ENCODE measurements at regions not wholly inside any gene's neighbourhood (a gene's known extent, or its start where the extent isn't known, plus 50 kb on each side); places are given as distances from the start of the nearest gene placed in this dataset.

DNA sequence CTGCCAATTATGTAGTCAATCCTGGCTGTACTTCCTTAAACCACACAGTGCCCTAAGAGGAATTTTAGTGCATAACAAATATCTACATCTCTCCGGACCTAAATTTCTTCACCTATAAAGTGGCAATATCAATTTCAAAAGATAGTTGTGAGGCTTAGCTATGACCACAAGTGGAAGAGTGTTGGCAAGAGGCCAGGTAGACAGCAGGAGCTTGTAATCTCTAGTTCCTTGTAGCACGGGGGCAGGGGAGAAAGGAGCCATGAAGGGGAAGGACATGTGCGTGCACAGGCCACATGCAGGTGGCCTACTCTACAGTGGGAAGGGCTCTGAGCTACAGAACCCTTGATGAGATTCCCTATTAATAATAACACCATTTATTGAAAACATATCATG, 269.7 kb downstream of the ABHD5 start:
- H3K4me3 ChIP-seq (ENCODE audit: low read length) = no peak overlapping the region
- no peak for TF ChIP-seq TAF1 (IDR thresholded peaks at IDR 0.05; ENCODE audit: low read depth)
- H3K36me3 ChIP-seq (ENCODE audit: insufficient read depth, low read length) = no peaks in the 10 kb centered on the region
- H3K9ac ChIP-seq (ENCODE audit: low read length) = no peak overlapping the region
- H3K9me2 ChIP-seq (ENCODE audit: insufficient read depth, low read length) = no peaks in the 10 kb centered on the region
- no peaks in the 10 kb centered on the region for H4K20me1 ChIP-seq (ENCODE audit: insufficient read depth)
- H3K27ac ChIP-seq (ENCODE audit: low read length) = no peak overlapping the region
- H2AFZ ChIP-seq (ENCODE audit: low read depth, low read length) = no peak overlapping the region
- no peaks in the 10 kb centered on the region for H3F3A ChIP-seq (ENCODE audit: insufficient read depth, low read length, poor library complexity, severe bottlenecking)
- no peaks in the 10 kb centered on the region for H3K9me3 ChIP-seq (ENCODE audit: low read length)
- H3K27me3 ChIP-seq (ENCODE audit: insufficient read depth, low read depth, low read length) = no peaks in the 10 kb centered on the region
- no peak overlapping the region for H3K4me2 ChIP-seq (ENCODE audit: low read length)
- H3K79me2 ChIP-seq (replicated peaks; ENCODE audit: insufficient read depth, low read length) = no peaks in the 10 kb centered on the region

GRCh38 chr3:43962043-43962442, 271.3 kb downstream of the ABHD5 start:
- no peak for TF ChIP-seq POLR2AphosphoS5 (IDR thresholded peaks at IDR 0.05)
- no peak for TF ChIP-seq EP300 (conservative IDR thresholded peaks at IDR 0.05; ENCODE audit: poor library complexity, severe bottlenecking)
- TF ChIP-seq EZH2 (IDR thresholded peaks at IDR 0.05; ENCODE audit: borderline replicate concordance, insufficient read depth, low read length, poor library complexity, severe bottlenecking) = no peak
- TF ChIP-seq SMC3 (conservative IDR thresholded peaks at IDR 0.05; ENCODE audit: poor library complexity) = no peak
- TF ChIP-seq, protein P1, sequence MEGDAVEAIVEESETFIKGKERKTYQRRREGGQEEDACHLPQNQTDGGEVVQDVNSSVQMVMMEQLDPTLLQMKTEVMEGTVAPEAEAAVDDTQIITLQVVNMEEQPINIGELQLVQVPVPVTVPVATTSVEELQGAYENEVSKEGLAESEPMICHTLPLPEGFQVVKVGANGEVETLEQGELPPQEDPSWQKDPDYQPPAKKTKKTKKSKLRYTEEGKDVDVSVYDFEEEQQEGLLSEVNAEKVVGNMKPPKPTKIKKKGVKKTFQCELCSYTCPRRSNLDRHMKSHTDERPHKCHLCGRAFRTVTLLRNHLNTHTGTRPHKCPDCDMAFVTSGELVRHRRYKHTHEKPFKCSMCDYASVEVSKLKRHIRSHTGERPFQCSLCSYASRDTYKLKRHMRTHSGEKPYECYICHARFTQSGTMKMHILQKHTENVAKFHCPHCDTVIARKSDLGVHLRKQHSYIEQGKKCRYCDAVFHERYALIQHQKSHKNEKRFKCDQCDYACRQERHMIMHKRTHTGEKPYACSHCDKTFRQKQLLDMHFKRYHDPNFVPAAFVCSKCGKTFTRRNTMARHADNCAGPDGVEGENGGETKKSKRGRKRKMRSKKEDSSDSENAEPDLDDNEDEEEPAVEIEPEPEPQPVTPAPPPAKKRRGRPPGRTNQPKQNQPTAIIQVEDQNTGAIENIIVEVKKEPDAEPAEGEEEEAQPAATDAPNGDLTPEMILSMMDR (IDR thresholded peaks at IDR 0.05; ENCODE audit: poor library complexity, severe bottlenecking) = no peak
- no peak for TF ChIP-seq RAD21 (conservative IDR thresholded peaks at IDR 0.05)
- TF ChIP-seq, protein P2, sequence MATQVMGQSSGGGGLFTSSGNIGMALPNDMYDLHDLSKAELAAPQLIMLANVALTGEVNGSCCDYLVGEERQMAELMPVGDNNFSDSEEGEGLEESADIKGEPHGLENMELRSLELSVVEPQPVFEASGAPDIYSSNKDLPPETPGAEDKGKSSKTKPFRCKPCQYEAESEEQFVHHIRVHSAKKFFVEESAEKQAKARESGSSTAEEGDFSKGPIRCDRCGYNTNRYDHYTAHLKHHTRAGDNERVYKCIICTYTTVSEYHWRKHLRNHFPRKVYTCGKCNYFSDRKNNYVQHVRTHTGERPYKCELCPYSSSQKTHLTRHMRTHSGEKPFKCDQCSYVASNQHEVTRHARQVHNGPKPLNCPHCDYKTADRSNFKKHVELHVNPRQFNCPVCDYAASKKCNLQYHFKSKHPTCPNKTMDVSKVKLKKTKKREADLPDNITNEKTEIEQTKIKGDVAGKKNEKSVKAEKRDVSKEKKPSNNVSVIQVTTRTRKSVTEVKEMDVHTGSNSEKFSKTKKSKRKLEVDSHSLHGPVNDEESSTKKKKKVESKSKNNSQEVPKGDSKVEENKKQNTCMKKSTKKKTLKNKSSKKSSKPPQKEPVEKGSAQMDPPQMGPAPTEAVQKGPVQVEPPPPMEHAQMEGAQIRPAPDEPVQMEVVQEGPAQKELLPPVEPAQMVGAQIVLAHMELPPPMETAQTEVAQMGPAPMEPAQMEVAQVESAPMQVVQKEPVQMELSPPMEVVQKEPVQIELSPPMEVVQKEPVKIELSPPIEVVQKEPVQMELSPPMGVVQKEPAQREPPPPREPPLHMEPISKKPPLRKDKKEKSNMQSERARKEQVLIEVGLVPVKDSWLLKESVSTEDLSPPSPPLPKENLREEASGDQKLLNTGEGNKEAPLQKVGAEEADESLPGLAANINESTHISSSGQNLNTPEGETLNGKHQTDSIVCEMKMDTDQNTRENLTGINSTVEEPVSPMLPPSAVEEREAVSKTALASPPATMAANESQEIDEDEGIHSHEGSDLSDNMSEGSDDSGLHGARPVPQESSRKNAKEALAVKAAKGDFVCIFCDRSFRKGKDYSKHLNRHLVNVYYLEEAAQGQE (IDR thresholded peaks at IDR 0.05; ENCODE audit: borderline replicate concordance) = no peak
- TF ChIP-seq TAF1 (IDR thresholded peaks at IDR 0.05; ENCODE audit: low read depth) = no peak
- no peak for TF ChIP-seq MXI1 (conservative IDR thresholded peaks at IDR 0.05; ENCODE audit: poor library complexity, severe bottlenecking)
- Histone ChIP-seq H3K36me3 (ENCODE audit: insufficient read depth, low read length) (no peaks in the 10 kb centered on the region), H3K4me3 (ENCODE audit: low read length) (no peak overlapping the region), H3K27ac (ENCODE audit: low read length) (no peak overlapping the region), H3F3A (ENCODE audit: insufficient read depth, low read length, poor library complexity, severe bottlenecking) (no peaks in the 10 kb centered on the region), H4K20me1 (ENCODE audit: insufficient read depth) (no peaks in the 10 kb centered on the region), H3K9me2 (ENCODE audit: insufficient read depth, low read length) (no peaks in the 10 kb centered on the region), H3K9ac (ENCODE audit: low read length) (no peak overlapping the region), H2AFZ (ENCODE audit: low read depth, low read length) (no peak overlapping the region), H3K79me2 (replicated peaks; ENCODE audit: insufficient read depth, low read length) (no peaks in the 10 kb centered on the region), H3K4me2 (ENCODE audit: low read length) (no peak overlapping the region), H3K27me3 (ENCODE audit: insufficient read depth, low read depth, low read length) (no peaks in the 10 kb centered on the region), H3K9me3 (ENCODE audit: low read length) (no peaks in the 10 kb centered on the region)

DNA sequence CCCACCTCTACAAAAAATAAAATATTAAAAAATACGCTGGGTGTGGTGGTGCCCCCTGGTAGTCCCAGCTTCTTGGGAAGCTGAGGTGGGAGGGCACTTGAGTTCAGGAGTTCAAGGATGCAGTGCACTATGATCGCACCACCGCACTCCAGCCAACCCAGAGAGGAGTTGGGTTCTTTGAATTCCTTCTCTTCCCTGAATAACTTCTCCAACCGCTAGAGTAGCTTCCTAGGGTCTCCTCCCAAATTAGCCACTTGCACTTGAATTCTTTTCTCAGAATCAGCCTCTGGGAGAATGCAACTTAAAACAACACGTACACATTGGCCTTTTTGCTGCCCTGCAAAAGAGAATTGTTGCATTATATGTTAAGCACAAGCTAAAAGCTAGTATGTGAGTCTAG, 272.5 kb downstream of the ABHD5 start:
- no peak overlapping the region for H3K9ac ChIP-seq (ENCODE audit: low read length)
- no peaks in the 10 kb centered on the region for H3K79me2 ChIP-seq (replicated peaks; ENCODE audit: insufficient read depth, low read length)
- H3K36me3 ChIP-seq (ENCODE audit: insufficient read depth, low read length) = no peaks in the 10 kb centered on the region
- no peak overlapping the region for H3K27ac ChIP-seq (ENCODE audit: low read length)
- H3K9me3 ChIP-seq (ENCODE audit: low read length) = no peaks in the 10 kb centered on the region
- H4K20me1 ChIP-seq (ENCODE audit: insufficient read depth) = no peaks in the 10 kb centered on the region
- TF ChIP-seq TAF1 (IDR thresholded peaks at IDR 0.05; ENCODE audit: low read depth) = no peak
- TF ChIP-seq, protein P2 (IDR thresholded peaks at IDR 0.05; ENCODE audit: borderline replicate concordance) = no peak
- TF ChIP-seq EZH2 (IDR thresholded peaks at IDR 0.05; ENCODE audit: borderline replicate concordance, insufficient read depth, low read length, poor library complexity, severe bottlenecking) = no peak
- TF ChIP-seq, protein P1 (IDR thresholded peaks at IDR 0.05; ENCODE audit: poor library complexity, severe bottlenecking) = no peak
- no peak for TF ChIP-seq POLR2AphosphoS5 (IDR thresholded peaks at IDR 0.05)
- no peak for TF ChIP-seq MXI1 (conservative IDR thresholded peaks at IDR 0.05; ENCODE audit: poor library complexity, severe bottlenecking)
- TF ChIP-seq EP300 (conservative IDR thresholded peaks at IDR 0.05; ENCODE audit: poor library complexity, severe bottlenecking) = no peak
- TF ChIP-seq RAD21 (conservative IDR thresholded peaks at IDR 0.05) = no peak
- TF ChIP-seq SMC3 (conservative IDR thresholded peaks at IDR 0.05; ENCODE audit: poor library complexity) = no peak
- H3K9me2 ChIP-seq (ENCODE audit: insufficient read depth, low read length) = no peaks in the 10 kb centered on the region
- H3K27me3 ChIP-seq (ENCODE audit: insufficient read depth, low read depth, low read length) = no peaks in the 10 kb centered on the region
- no peak overlapping the region for H2AFZ ChIP-seq (ENCODE audit: low read depth, low read length)
- no peak overlapping the region for H3K4me2 ChIP-seq (ENCODE audit: low read length)
- no peak overlapping the region for H3K4me3 ChIP-seq (ENCODE audit: low read length)
- peaks cover 5% of the 10 kb centered on the region for H3F3A ChIP-seq (ENCODE audit: insufficient read depth, low read length, poor library complexity, severe bottlenecking)

Measured in neural cell (in vitro differentiated cells).